ENCODE measurements at regions not wholly inside any gene's neighbourhood (a gene's known extent, or its start where the extent isn't known, plus 50 kb on each side); places are given as distances from the start of the nearest gene placed in this dataset.

DNA sequence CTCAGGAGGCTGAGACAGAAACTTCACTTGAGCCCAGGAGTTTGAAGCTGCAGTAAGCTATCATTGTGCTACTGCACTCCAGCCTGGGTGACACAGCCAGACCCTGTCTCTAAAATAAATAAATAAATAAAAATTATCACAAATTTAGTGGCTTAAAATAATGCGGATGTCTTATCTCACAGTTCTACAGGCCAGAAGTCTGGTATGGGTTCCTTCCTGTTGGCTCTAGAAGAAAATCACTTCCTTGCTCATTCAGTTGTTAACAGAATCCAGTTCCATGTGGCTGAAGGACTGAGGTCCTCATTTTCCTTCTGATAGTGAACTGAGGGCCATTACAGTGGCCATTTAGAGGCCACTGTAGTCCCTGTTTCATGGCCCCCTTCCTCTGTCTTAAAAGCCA is 94.6 kb upstream of the S1PR1 start:
- TF ChIP-seq, protein P1, sequence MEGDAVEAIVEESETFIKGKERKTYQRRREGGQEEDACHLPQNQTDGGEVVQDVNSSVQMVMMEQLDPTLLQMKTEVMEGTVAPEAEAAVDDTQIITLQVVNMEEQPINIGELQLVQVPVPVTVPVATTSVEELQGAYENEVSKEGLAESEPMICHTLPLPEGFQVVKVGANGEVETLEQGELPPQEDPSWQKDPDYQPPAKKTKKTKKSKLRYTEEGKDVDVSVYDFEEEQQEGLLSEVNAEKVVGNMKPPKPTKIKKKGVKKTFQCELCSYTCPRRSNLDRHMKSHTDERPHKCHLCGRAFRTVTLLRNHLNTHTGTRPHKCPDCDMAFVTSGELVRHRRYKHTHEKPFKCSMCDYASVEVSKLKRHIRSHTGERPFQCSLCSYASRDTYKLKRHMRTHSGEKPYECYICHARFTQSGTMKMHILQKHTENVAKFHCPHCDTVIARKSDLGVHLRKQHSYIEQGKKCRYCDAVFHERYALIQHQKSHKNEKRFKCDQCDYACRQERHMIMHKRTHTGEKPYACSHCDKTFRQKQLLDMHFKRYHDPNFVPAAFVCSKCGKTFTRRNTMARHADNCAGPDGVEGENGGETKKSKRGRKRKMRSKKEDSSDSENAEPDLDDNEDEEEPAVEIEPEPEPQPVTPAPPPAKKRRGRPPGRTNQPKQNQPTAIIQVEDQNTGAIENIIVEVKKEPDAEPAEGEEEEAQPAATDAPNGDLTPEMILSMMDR (IDR thresholded peaks at IDR 0.05) = no peak
- no peak for TF ChIP-seq POLR2A (IDR thresholded peaks at IDR 0.05)
- no peak for TF ChIP-seq POLR2AphosphoS5 (IDR thresholded peaks at IDR 0.05; ENCODE audit: insufficient read depth in 1 of 2, low read depth in 1 of 2)

All from vagina (tissue), 2 donors.